GM12873 (cell line): ENCODE measurements at regions not wholly inside any gene's neighbourhood (a gene's known extent, or its start where the extent isn't known, plus 50 kb on each side); places are given as distances from the start of the nearest gene placed in this dataset.

Experiments used
- CTCF ChIP-seq: IDR thresholded peaks from 2 replicates; pipeline ENCODE4 v1.5.1; 2012; ENCODE audit warnings: low read depth, mild to moderate bottlenecking, moderate library complexity, low read length, control low read depth; ENCODE audit not compliant: insufficient read depth; ENCODE audit errors: missing control alignments

GRCh38 chr1:209356976-209357377, 226.5 kb upstream of the CAMK1G start:
- TF ChIP-seq CTCF, result no peak

GRCh38 chr1:209363112-209363511, 220.4 kb upstream of the CAMK1G start:
- TF ChIP-seq CTCF, result no peak

GRCh38 chr1:209364716-209365115, 218.8 kb upstream of the CAMK1G start:
- no peak for TF ChIP-seq CTCF

GRCh38 chr1:209367061-209367772, 216.3 kb upstream of the CAMK1G start:
- no peak for TF ChIP-seq CTCF

GRCh38 chr1:209368864-209369598, 214.5 kb upstream of the CAMK1G start:
- TF ChIP-seq CTCF, result no peak

GRCh38 chr1:209370241-209370995, 213.1 kb upstream of the CAMK1G start:
- TF ChIP-seq CTCF, result no peak

- no peak for TF ChIP-seq CTCF
Observed at GRCh38 chr1:209375097-209375496, 208.4 kb upstream of the CAMK1G start.
